IPS-NIHi11 (cell line): ENCODE measurements at regions not wholly inside any gene's neighbourhood (a gene's known extent, or its start where the extent isn't known, plus 50 kb on each side); places are given as distances from the start of the nearest gene placed in this dataset.
"Not testable (repeated sequence)": the region's sequence is repeated elsewhere in the genome, so short reads cannot be mapped to it uniquely, and the experiment has no call there.

Experiments used
- DNase-seq: peaks from one replicate; pipeline ENCODE4 v3.0.0; 2012; ENCODE audit warnings: mixed read lengths, low spot score

GRCh38 chr4:186979961-186980745, 256.5 kb upstream of the FAT1 start:
- DNase-seq: no peak

GRCh38 chr4:186981161-186981560, 257.5 kb upstream of the FAT1 start:
- DNase-seq: no peak

- DNase-seq: no peak
Observed at GRCh38 chr4:186982160-186982559, 258.5 kb upstream of the FAT1 start.

GRCh38 chr4:186984105-186984644, 260.5 kb upstream of the FAT1 start:
- DNase-seq: no peak

GRCh38 chr4:186999686-187000085, 276.0 kb upstream of the FAT1 start:
- no peak for DNase-seq

- DNase-seq: no peak
Observed at GRCh38 chr4:187000281-187000680, 276.6 kb upstream of the FAT1 start.

GRCh38 chr4:187002133-187002532, 278.5 kb upstream of the FAT1 start:
- DNase-seq: not testable (repeated sequence)

- no peak for DNase-seq
Observed at GRCh38 chr4:187004628-187005027, 281.0 kb upstream of the FAT1 start.

- DNase-seq: no peak
Observed at GRCh38 chr4:187006189-187006618, 282.5 kb upstream of the FAT1 start.

- no peak for DNase-seq
Observed at GRCh38 chr4:187010052-187010451, 286.4 kb upstream of the FAT1 start.

GRCh38 chr4:187016101-187016500, 292.4 kb upstream of the FAT1 start:
- DNase-seq: no peak

- peak; percentile 17 for DNase-seq
Observed at GRCh38 chr4:187017147-187017546, 293.5 kb upstream of the FAT1 start.

- DNase-seq: peak; percentile 36
Observed at GRCh38 chr4:187019896-187020295, 296.2 kb upstream of the FAT1 start.

GRCh38 chr4:187020676-187021075, 297.0 kb upstream of the FAT1 start:
- DNase-seq: no peak

- DNase-seq: no peak
Observed at GRCh38 chr4:187021436-187022205, 298.0 kb upstream of the FAT1 start.

GRCh38 chr4:187027272-187027671, 303.6 kb upstream of the FAT1 start:
- DNase-seq: no peak

- no peak for DNase-seq
Observed at GRCh38 chr4:187042251-187042650, 318.6 kb upstream of the FAT1 start.

- DNase-seq: no peak
Observed at GRCh38 chr4:187046471-187046870, 322.8 kb upstream of the FAT1 start.

- DNase-seq: no peak
Observed at GRCh38 chr4:187059021-187059420, 335.4 kb upstream of the FAT1 start.

- no peak for DNase-seq
Observed at GRCh38 chr4:187059895-187060294, 336.2 kb upstream of the FAT1 start.

- DNase-seq: no peak
Observed at GRCh38 chr4:187060551-187060950, 336.9 kb upstream of the FAT1 start.

- DNase-seq: no peak
Observed at GRCh38 chr4:187063251-187063650, 339.6 kb upstream of the FAT1 start.

- DNase-seq: no peak
Observed at GRCh38 chr4:187064033-187064432, 340.4 kb upstream of the FAT1 start.
